HFFc6 (cell line): ENCODE measurements at regions not wholly inside any gene's neighbourhood (a gene's known extent, or its start where the extent isn't known, plus 50 kb on each side); places are given as distances from the start of the nearest gene placed in this dataset.
A peak's percentile ranks its signal among the peaks of the same experiment; 100 is the strongest.

Experiments
- DNase-seq: peaks from one replicate; pipeline ENCODE4 v3.0.0-alpha.2; 2018
- H3K27ac Mint-ChIP-seq: 2 replicates; pipeline ENCODE4 v1.8.0; 2020; ENCODE audit warnings: mild to moderate bottlenecking, mixed read lengths
- H3K27me3 Mint-ChIP-seq: 2 replicates; pipeline ENCODE4 v1.8.0; 2021; ENCODE audit warnings: mild to moderate bottlenecking, moderate library complexity, mixed read lengths; ENCODE audit not compliant: insufficient read depth
- H3K36me3 Mint-ChIP-seq: 2 replicates; pipeline ENCODE4 v1.8.0; 2021; ENCODE audit warnings: low read depth, mixed read lengths
- H3K4me1 Mint-ChIP-seq: 2 replicates; pipeline ENCODE4 v1.8.0; 2020; ENCODE audit warnings: low read depth, mixed read lengths
- H3K4me3 Mint-ChIP-seq: 2 replicates; pipeline ENCODE4 v1.8.0; 2020; ENCODE audit warnings: mild to moderate bottlenecking, moderate library complexity, mixed read lengths
- H3K9me3 Mint-ChIP-seq: 2 replicates; pipeline ENCODE4 v1.8.0; 2020; ENCODE audit warnings: mild to moderate bottlenecking, mixed read lengths
- TF ChIP-seq, protein P1 (sequence below): fragments of 200-600 bp; sonication (generic); IDR thresholded peaks from 2 replicates; pipeline ENCODE4 v1.5.0; 2021; ENCODE audit warnings: antibody characterized with exemption, mild to moderate bottlenecking

- Mint-ChIP-seq H3K4me1 (no peaks in the 10 kb centered on the region), H3K9me3 (no peaks in the 10 kb centered on the region), H3K36me3 (no peaks in the 10 kb centered on the region), H3K27ac (no peak overlapping the region), H3K27me3 (no peaks in the 10 kb centered on the region), H3K4me3 (no peak overlapping the region)
- TF ChIP-seq, protein P1, sequence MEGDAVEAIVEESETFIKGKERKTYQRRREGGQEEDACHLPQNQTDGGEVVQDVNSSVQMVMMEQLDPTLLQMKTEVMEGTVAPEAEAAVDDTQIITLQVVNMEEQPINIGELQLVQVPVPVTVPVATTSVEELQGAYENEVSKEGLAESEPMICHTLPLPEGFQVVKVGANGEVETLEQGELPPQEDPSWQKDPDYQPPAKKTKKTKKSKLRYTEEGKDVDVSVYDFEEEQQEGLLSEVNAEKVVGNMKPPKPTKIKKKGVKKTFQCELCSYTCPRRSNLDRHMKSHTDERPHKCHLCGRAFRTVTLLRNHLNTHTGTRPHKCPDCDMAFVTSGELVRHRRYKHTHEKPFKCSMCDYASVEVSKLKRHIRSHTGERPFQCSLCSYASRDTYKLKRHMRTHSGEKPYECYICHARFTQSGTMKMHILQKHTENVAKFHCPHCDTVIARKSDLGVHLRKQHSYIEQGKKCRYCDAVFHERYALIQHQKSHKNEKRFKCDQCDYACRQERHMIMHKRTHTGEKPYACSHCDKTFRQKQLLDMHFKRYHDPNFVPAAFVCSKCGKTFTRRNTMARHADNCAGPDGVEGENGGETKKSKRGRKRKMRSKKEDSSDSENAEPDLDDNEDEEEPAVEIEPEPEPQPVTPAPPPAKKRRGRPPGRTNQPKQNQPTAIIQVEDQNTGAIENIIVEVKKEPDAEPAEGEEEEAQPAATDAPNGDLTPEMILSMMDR: no peak
- no peak for DNase-seq
These were observed 340.1 kb upstream of the FSTL5 start for GRCh38 chr4:162503868-162504267.

DNA sequence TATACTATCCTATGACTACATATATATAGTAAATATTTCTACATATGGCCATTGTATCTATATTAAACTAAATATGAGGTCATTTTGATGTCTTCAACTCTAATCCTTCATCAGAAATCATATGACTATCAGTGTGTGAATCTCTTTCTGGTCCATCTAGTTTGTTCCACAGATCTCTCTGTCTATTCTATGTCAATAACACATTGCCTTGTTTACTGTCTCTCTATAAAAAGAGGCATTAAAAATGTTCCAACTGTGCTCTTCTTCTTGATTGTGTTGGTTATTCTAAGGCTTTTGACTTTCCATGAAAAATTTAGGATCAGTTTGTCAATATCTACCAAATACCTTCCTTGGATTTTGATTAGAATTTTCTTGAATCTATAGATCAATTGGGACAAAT, 338.3 kb upstream of the FSTL5 start:
- H3K4me3 Mint-ChIP-seq: no peak overlapping the region
- no peak for DNase-seq
- no peak overlapping the region for H3K27ac Mint-ChIP-seq
- TF ChIP-seq, protein P1: no peak
- no peaks in the 10 kb centered on the region for H3K4me1 Mint-ChIP-seq
- H3K9me3 Mint-ChIP-seq: no peaks in the 10 kb centered on the region
- H3K36me3 Mint-ChIP-seq: no peaks in the 10 kb centered on the region
- H3K27me3 Mint-ChIP-seq: no peaks in the 10 kb centered on the region

- Mint-ChIP-seq H3K9me3 (no peaks in the 10 kb centered on the region), H3K4me3 (no peak overlapping the region)
- no peak for DNase-seq
These were observed 335.7 kb upstream of the FSTL5 start for GRCh38 chr4:162499478-162499877.

GRCh38 chr4:162498168-162498567, 334.4 kb upstream of the FSTL5 start:
- H3K36me3 Mint-ChIP-seq: no peaks in the 10 kb centered on the region
- no peaks in the 10 kb centered on the region for H3K27me3 Mint-ChIP-seq
- H3K9me3 Mint-ChIP-seq: no peaks in the 10 kb centered on the region
- H3K4me1 Mint-ChIP-seq: no peaks in the 10 kb centered on the region
- TF ChIP-seq, protein P1: no peak
- no peak overlapping the region for H3K27ac Mint-ChIP-seq
- DNase-seq: no peak
- no peak overlapping the region for H3K4me3 Mint-ChIP-seq

More at GRCh38 chr4:162499478-162499877, 335.7 kb upstream of the FSTL5 start:
- TF ChIP-seq, protein P1: peak; percentile 71
- Mint-ChIP-seq H3K4me1 (no peaks in the 10 kb centered on the region), H3K36me3 (no peaks in the 10 kb centered on the region), H3K27ac (no peak overlapping the region), H3K27me3 (no peaks in the 10 kb centered on the region)

DNA sequence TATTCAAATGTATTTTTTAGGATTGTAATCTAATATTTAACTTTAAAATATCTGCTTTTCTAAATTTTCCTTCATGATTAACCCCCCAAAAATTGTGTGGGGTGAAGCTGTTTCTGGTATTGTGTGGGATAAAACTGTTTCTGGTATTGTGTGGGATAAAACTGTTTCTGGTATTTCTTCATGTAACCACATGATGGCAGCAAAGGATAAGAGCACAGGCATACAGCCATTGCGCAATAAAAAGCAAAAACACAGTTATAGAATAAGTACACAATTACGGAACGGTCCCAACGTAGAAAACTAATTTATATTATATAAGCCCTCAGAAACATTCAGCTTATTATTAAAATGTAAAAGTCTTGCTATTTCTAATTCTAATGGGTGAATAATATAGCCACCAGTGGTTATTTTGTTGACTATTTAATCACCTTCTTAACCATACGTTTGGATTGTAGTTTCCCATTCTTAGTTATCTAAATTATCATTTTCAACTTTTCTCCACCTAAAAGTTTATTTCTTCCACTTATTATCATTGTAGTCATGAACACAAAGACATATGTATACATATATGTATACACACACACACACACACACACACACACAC, 333.9 kb upstream of the FSTL5 start:
- Mint-ChIP-seq H3K9me3 (no peaks in the 10 kb centered on the region), H3K27me3 (no peaks in the 10 kb centered on the region), H3K4me3 (no peak overlapping the region), H3K36me3 (no peaks in the 10 kb centered on the region), H3K27ac (no peak overlapping the region), H3K4me1 (no peaks in the 10 kb centered on the region)
- TF ChIP-seq, protein P1: peak; percentile 90
- DNase-seq: peak; percentile 33

GRCh38 chr4:162494935-162495334, 331.1 kb upstream of the FSTL5 start:
- Mint-ChIP-seq H3K4me1 (no peaks in the 10 kb centered on the region), H3K9me3 (no peaks in the 10 kb centered on the region), H3K27me3 (no peaks in the 10 kb centered on the region), H3K27ac (no peak overlapping the region), H3K4me3 (no peak overlapping the region), H3K36me3 (no peaks in the 10 kb centered on the region)
- TF ChIP-seq, protein P1: no peak
- no peak for DNase-seq
